Epithelial cell of esophagus (primary cell): ENCODE measurements at regions not wholly inside any gene's neighbourhood (a gene's known extent, or its start where the extent isn't known, plus 50 kb on each side); places are given as distances from the start of the nearest gene placed in this dataset.

Experiments used
- DNase-seq: peaks from one replicate; pipeline ENCODE4 v3.0.0; 2010; ENCODE audit warnings: low read depth
- H3K4me3 ChIP-seq: 2 replicates; pipeline ENCODE4 v1.5.1; 2011; ENCODE audit warnings: mild to moderate bottlenecking, low read length, control low read depth
- TF ChIP-seq, protein P1 (sequence below): IDR thresholded peaks from 2 replicates; pipeline ENCODE4 v1.5.1; 2011; ENCODE audit warnings: low read depth, mild to moderate bottlenecking, low read length, control low read depth, inconsistent platforms; ENCODE audit not compliant: insufficient read depth; ENCODE audit errors: missing control alignments

DNA sequence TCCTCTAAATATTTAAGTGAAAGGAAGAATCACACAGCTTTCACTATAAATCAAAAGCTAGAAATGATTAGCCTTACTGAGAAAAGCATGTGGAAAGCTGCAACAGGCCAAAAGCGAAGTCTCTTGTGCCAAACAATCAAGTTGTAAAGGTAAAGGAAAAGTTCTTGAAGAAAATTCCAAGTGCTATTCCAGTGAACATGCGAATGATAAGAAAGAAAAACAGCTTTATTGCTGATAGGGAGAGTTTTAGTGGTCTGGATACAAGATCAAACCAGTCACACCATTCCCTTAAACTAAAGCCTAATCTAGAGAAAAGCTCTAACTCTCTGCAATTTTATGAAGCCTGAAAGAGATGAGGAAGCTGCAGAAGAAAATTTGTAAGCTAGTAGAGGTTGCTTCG is 190.9 kb downstream of the BTG1 start:
- TF ChIP-seq, protein P1, sequence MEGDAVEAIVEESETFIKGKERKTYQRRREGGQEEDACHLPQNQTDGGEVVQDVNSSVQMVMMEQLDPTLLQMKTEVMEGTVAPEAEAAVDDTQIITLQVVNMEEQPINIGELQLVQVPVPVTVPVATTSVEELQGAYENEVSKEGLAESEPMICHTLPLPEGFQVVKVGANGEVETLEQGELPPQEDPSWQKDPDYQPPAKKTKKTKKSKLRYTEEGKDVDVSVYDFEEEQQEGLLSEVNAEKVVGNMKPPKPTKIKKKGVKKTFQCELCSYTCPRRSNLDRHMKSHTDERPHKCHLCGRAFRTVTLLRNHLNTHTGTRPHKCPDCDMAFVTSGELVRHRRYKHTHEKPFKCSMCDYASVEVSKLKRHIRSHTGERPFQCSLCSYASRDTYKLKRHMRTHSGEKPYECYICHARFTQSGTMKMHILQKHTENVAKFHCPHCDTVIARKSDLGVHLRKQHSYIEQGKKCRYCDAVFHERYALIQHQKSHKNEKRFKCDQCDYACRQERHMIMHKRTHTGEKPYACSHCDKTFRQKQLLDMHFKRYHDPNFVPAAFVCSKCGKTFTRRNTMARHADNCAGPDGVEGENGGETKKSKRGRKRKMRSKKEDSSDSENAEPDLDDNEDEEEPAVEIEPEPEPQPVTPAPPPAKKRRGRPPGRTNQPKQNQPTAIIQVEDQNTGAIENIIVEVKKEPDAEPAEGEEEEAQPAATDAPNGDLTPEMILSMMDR: no peak
- DNase-seq: no peak
- no peak overlapping the region for H3K4me3 ChIP-seq

DNA sequence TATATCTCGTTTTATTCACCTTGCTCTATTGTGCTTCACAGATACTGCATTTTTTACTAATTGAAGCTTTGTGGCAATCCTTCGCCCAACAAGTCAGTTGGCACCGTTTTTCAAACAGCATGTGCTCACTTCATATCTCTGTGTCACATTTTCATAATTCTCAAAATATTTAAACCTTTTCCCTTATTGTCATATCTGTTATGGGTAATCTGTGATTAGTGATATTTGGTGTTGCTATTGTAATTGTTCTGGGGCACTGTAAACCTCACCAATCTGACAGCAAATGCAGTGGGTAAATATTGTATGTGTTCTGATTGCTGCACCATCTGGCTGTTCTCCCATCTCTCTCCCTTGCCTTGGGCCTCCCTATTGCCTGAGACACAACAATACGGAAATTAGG is 191.3 kb downstream of the BTG1 start:
- TF ChIP-seq, protein P1: no peak
- no peak overlapping the region for H3K4me3 ChIP-seq
- no peak for DNase-seq

DNA sequence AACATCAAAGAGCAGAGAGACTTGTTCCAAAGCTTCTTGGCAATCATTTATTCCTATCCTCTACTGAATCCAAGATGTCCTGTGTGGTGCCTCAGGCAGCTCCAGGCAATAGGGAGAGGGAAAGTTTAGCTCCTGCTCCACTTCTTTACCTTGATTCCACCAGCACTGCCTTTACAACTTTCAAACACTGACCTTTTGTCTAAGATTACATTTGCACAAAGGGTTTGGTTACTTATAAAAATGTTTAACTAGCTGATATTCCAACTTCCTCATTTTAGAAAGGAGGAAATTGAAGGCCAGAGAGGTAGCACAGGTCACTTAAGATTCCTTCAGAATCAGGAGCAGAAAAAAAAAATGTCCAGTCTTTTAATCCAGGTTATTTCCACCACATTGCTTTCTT is 192.7 kb downstream of the BTG1 start:
- no peak for DNase-seq
- TF ChIP-seq, protein P1: no peak
- H3K4me3 ChIP-seq: no peak overlapping the region

DNA sequence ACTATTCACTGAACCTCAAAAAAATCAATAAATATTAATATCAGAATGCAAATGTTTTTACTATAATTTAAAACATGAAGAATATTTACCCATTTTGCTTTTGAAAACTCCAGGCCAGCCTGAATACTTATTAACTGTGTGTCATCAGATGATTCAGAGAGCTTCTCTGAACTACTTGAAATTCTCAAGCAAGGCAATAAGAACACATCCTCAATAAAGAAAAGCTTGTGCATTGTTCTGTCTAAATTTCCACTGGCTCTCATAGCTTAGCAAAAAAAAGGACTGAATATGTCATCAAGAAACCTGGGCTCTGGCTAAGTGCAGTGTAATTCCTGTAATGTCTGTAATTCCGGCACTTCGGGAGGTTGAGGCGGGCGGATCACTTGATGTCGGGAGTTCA is 194.1 kb downstream of the BTG1 start:
- H3K4me3 ChIP-seq: no peak overlapping the region
- peak; percentile 44 for DNase-seq
- TF ChIP-seq, protein P1: no peak

DNA sequence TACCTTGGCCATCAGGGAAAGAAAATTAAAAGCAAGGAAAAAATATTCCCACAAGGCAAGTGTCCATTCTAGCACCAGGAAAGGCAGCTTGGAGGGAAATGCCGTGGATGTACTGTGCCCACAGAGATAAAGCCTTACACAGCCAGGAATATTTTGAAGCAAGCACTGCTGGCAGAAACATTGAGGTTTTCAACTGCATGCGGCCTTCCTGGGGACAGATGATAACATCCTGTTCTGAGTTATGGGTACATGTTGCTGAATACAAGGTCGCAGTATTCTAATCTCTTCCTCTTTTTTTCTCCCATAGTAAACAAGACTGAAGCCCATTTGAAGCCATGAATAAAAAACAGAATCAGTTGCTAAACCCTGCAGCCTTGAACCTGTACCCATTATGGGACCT is 197.1 kb downstream of the BTG1 start:
- no peak for DNase-seq
- TF ChIP-seq, protein P1: no peak
- H3K4me3 ChIP-seq: no peak overlapping the region

DNA sequence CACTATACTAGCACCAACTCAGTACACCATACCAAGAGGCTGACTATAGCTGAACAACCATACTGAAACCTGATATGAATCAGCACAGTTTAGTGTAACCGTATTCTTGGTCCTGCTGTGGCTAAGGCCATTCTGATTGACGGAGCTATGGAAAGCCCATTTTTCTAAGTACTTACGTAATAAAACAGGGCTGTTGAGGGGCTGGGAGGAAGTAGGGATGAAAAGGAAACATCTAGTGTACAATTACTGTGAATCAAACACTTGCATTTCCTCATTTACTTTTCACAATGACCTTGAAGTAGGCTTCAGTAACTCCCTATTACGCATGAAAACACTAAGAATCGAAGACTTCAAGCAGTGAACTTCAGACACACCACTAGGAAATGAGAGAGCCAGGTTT is 198.2 kb downstream of the BTG1 start:
- no peak for DNase-seq
- no peak overlapping the region for H3K4me3 ChIP-seq
- TF ChIP-seq, protein P1: no peak

DNA sequence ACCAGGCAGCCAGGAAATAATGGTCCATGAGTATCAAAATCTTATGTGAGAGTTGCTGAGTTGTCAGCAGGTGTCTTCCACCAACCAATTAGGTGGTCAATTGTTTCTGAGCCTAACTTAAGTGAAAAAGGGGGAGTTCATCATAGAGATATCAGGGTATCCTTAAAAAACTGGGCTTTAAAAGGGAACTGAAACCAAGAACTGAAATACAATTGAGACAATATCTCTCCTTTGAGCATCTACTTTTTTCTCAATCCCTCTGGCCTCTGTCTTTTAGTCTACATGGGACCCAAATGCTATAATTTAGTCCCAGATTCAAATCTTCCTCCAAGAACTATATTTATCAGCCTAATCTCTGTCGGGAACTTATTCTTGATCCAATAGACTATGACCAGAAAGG is 201.0 kb downstream of the BTG1 start:
- DNase-seq: no peak
- TF ChIP-seq, protein P1: no peak
- no peak overlapping the region for H3K4me3 ChIP-seq
